ENCODE measurements at regions not wholly inside any gene's neighbourhood (a gene's known extent, or its start where the extent isn't known, plus 50 kb on each side); places are given as distances from the start of the nearest gene placed in this dataset.

DNA sequence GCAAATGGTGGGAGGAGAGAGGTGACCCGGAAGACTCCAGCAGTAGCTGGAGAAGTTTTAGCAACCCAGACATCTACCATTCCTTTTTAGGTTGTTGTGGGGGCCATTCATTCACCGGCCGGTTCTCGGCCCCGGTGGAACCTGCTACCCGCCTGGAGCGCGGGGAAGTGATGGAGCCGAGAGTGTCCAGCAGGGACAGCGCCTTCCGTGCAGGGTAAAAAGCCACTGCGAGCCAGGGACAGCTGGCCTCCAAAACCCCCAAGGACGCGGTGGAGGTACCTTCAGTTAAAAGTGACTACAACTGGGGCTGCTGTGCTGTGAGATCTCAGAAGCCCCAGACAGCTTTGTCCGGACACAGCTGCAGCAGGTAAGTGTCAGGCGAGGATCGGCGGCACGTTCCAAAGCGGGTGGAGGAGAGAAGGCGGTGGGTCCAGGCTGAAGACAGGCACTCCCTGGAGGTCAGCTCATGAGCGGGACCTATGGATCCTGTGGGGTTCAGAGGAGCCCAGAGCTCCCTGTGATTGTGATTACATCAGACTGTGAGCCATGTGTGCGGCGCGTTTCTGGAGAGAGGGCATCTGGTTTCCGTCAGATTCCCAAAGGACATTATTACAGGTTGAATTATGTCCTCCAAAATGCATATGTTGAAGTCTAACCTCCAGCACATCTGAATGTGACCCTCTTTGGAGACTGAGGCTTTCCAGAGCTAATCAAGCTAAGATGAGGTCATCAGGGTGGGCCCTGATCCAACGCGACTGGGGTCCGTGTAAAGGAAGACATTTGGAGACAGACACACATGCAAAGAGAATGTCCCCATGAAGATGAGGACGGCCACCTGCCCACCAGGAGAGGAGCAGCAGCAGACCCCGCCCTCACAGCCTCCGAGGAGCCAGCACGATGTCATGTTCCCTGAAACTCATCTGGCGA is 276.3 kb downstream of the EIPR1 start:
- DNase-seq (ENCODE audit: low read depth in 4 of 4, low spot score in 3 of 4) = no peak

DNA sequence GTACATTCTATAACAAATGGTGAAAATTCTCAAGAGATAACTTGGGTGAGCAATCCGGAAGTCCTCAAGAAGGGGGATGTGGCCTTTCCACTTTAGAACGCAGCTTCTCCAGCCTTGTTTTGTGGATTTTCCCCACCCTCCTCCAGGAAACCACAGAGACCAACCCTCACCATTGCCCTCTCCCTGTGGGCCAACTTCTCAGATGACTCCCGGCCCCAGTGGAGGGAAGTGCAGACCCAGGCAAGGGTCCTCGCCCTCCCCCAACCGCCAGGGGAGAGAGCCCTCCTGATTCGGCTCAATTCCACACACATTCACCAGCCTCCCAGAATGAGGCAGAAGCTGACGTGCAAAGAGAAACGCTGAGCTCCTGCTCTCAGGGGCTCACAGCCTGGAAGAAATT is 277.2 kb downstream of the EIPR1 start:
- no peak for DNase-seq (ENCODE audit: low read depth in 4 of 4, low spot score in 3 of 4)

DNA sequence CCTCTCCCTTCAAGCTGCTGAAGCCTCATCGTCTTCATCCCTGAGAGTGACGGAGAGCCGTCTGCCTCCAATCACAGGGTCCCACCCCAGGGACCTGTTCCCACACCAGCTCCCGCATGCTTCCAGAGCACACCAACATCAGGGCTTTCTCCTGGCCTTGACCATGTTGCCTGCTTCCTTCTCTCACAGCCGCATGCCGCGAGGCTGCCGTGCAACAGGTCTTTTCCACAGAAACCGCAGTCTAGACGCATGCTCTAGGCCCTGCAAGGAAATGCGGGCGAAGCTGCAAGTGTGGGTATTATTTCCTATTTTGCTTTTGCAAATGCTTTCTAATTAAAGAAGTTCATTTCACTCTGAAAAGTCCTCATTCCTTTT is 277.8 kb downstream of the EIPR1 start:
- DNase-seq (ENCODE audit: low read depth in 4 of 4, low spot score in 3 of 4) = no peak

DNA sequence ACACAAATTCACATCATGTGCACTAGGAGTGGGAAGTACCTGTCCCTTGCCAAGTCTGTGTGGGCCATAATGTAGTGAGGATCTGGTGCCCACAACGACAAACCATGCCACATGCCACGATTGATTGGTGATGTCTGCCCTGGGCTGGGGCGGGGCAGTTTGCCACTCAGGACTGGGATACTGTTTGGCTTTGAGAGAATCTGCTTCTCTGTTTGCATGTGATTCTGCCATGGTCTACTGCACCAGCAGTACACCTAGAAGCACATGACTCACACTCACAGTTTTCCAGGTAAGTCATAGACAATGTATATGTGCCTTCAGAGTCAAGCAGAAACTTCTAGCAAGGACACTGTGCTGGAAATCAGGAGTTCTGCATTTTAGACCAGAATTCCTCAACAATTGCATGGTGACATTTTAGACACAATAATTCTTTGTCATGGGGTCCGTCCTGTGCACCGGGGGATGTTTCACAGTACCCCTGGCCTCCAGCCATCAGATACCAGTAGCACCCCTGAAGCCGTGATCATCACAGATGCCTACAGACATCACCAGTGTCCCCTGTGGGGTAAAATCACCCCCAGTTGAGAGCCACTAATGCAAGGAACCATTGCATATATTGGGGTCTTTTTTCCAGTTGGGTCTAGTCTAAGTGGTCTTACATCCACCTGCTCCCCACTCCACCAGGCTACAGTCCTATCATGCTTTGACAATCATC is 278.3 kb downstream of the EIPR1 start:
- no peak for DNase-seq (ENCODE audit: low read depth in 4 of 4, low spot score in 3 of 4)

DNA sequence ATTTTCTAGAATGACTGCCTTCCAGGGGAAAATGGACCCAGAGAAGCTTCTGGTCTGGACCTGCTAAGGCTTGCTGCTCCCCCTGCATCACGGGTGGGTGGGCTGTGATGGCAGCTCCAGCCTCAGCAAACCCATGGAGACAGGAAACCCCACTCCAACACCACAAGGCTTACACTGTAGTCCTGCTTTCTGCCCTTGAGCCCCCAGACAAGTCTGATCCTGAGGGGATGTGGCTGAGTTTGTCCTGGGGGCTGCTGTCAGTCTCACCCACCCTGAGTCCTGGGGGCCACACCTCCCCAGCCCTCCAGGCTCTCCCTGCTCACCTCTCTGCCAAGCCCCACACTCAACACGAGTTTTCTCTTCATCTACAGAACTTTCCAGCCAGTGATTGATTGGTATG is 279.4 kb downstream of the EIPR1 start:
- no peak for DNase-seq (ENCODE audit: low read depth in 4 of 4, low spot score in 3 of 4)

DNA sequence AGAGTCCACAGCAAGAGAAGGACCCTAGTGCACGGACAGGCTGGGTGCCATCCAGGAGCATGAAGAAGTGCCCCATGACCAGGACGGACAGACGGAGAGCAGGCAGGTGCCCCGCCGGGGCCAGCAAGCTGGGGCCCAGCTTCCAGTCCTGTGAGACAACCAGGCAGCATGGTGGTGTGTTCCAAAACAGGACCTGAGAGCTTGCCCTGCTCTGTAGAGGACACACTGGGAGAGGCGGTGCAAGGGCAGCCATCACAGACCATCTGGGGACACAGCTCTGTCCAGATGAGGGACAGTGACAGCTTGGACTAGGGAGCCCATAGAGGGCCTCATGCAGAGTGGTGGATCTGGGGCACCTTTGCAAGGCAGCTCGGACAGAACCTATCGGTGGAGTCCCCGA is 279.8 kb downstream of the EIPR1 start:
- no peak for DNase-seq (ENCODE audit: low read depth in 4 of 4, low spot score in 3 of 4)

DNA sequence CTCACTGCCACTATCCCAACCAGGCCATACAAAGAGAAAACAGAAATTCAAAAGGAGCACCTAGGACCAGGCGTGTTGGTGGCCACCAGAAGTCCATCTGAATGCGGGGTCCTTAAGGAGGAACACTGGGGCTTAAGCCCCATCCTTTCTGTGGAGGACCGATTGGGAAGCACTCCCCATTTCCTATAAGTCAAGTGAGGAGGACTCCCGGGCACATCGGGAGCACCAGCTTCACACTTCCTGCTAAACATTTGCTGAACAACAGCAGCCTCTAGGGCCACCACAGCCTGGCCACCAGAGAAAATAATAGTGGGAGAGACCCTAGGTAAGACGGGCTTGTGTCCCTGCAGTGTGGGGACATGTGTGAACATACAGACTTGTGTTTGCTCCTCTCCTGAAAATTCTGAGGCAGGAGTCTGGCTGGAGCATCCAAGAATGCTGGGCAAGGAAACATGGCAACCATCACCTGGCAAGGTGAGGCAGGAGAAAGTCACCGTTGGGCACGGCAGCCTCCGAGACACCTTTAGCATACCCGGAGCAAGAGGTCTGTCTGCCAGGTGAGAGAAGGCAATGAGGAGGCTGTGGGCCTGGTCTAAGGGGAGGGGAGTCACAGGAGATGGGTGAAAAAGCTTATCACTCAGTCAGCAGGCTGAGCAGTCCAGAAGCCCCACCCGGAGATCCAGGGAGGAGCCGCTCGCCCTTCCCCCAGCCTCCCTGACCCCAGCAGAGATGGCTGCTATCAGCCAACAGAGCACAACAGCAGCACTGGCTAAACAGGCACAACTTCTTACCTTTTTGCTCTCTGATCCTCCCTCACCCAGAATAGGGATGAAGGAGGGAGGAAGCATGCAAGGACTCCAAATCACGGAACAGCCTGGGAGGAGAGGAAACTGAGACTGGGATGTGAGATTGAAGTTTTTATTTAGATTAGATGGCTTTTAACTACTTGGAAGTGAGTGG is 282.3 kb downstream of the EIPR1 start:
- no peak for DNase-seq (ENCODE audit: low read depth in 4 of 4, low spot score in 3 of 4)

DNA sequence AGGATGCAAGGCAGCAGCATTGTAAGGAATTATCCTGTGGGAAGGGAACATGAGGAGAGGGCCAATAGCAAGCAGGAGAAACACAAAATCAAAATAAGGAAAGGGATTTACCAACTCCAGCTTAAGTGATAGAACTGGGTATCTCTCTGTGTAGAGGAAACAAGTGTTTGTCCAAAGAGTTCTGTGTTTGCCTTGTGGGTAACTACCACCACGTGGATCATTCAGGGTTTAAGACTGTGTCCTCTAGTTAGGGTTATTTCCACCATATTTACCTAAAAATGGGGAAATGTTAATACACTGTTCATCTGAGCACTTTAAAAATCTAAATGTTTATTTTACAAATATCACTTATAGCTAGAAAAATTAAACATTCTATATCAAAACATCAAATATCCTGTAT is 283.3 kb downstream of the EIPR1 start:
- no peak for DNase-seq (ENCODE audit: low read depth in 4 of 4, low spot score in 3 of 4)

DNA sequence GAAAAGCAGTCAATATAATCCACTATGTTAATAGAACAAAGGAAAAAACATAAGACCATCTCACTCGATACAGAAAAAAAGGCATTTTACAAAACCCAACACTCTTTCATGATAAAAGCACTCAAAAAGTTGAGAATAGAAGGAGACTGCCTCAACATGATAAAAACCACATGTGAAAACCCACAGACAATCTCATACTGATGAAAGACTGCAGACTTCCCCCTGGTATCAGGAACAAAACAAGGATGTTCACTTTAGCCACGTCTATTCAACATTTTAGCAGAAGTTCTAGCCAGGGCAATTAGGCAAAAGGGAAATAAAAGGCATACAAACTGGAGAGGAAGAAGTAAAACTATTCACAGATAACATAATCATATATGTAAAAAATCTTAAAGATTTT is 285.9 kb downstream of the EIPR1 start:
- no peak for DNase-seq (ENCODE audit: low read depth in 4 of 4, low spot score in 3 of 4)

DNA sequence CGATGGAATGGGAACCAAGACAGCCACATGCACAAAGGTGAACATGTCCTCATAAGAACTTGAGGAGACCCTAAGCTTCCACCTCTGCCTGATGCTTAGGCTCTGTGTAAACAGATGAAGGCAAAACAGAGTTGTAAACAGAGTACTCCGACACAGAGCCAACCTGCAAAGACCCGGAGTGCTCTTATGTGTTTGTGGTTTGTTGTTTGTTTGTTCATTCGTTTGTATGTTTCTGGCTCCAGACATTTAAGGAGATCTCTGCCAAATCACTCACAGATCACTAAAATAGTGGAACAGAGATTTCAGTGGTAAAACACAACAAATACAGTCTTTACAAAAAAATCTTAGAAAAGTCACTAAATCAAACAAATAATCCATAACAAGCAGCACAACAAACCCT is 294.9 kb downstream of the EIPR1 start:
- DNase-seq (ENCODE audit: low read depth in 4 of 4, low spot score in 3 of 4) = no peak

DNA sequence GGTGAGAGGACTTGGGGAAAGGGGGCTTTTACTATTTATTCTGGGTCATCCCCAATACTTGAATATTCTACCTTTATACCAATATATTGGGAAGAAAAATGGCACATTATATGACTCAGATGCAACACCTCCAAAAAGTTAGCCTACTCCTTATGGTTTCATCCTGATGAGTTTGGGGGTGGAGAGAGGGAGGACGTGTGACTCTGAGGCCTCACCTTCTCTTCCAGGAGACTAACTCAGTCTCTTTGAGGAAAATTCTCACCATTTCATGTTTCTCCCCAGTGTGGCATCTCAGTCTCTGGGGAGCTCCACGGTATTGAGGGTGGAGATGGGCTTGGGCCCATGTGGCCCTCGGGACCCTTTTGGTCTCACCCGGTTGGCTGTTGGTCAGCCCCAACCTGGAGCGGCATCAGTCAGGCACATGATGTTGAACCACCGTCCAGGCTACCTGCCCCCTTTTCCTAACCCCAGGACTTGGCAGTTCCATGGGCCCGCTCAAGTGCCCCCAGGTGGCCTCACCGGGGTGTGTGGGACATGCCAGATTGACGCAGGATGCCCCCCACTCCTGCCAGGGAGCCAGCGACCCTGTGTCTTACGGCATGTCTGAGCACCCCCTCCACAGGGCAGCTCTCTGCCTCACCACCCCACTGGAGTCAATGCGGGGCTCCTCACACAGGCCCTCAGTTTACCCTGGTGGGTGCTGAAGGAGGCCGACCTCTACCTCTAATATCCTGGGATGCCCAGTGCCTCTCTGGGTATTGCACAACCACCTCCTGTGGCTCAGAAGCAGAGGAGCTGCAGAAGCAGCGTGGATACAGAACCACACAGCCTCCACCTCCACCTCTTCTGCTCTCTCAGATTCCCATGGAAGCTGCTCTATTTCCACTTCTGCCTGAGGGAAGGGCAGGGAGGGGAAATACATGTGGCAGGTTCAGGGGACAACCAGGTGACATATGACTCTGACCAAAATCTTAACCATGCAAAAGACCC is 297.4 kb downstream of the EIPR1 start:
- no peak for DNase-seq (ENCODE audit: low read depth in 4 of 4, low spot score in 3 of 4)

DNA sequence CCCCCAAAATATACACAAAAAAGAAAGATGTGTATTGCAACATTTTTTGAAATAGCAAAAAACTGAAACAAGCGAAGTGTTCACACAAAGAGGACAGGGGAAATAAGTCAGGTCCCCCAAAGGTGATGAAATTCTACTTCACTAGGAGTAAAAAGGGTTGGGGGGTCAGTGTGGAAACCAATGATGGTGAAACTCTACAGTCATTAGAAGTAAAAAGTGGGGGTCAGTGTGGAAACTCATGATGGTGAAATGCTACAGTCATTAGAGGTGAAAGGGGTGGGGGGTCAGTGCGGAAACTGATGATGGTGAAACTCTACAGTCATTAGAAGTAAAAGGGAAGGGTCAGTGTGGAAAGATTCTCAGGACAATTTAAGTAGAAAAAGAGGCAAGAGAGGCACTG is 298.2 kb downstream of the EIPR1 start:
- DNase-seq (ENCODE audit: low read depth in 4 of 4, low spot score in 3 of 4) = no peak

DNA sequence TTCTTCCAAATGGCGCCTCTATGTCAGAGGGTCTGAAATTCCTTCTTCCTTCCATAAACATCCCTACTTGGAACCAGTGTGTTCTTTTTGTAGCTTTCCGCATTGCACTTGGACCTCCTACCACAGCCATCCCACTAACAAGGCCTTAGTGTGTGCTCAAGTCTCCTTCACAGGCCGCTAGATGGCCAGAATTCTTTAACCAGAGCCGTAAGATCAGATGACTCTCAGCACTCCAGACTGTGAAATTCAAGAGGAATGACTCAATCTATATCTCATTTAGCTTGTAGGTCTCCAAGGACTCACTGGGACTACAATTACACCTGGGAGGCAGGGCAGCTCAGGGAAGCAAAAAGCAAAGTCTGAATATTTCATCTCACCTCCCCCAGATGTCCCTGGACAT is 298.9 kb downstream of the EIPR1 start:
- DNase-seq (ENCODE audit: low read depth in 4 of 4, low spot score in 3 of 4) = no peak

DNA sequence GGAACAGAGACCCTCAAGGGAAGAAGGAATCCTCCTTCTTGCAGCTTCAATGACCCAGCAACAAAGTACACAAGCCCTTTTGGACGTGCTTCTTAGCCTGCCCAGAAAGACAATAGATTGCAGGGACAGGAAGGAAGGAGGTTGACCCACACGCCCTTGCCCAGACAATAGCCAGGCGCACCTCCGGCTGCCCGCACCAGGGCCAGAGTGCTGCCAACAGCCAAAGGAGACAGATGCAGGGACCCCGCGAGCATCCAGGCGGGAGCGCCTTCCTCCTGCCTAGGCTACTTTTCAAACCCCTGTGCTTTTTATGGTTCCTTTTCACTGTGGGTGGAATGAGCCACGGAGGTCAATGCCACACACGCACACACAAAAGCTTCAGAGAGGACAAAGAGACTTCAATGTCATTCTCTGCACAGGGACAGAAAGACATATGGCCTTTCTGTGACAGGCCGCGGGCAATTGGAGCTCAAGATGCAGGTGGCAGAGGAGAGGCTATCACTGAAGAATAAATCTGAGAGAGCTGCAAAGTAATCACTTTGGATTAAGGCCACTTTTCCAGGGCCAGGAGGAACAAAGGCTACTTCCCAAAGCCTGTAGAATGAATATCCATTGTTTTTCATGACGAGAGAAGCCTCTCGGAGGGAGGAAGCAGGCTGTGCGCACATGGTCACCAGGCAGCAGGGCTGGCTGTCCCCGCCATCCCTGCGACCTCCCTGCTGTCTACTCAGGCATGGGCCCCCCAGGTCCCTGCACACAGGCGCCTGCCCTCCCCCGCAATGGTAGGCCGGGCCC is 300.6 kb downstream of the EIPR1 start:
- no peak for DNase-seq (ENCODE audit: low read depth in 4 of 4, low spot score in 3 of 4)

DNA sequence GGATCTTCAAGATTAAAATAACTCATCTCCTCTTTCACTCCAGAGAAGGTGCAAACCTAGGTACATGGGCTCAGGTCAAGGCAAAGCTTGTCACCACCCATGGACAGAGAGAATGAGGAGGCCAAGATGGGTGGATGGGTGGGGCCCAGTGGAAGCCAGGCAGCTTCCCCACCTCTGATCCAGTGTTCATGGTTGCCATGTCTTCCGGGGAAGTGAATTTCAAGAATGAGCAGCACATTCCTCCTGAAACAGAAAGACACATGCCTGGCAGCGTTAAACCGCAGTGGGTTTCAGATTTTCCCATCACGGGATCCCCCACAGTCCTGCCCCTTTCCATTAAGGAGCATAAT is 301.7 kb downstream of the EIPR1 start:
- no peak for DNase-seq (ENCODE audit: low read depth in 4 of 4, low spot score in 3 of 4)

DNA sequence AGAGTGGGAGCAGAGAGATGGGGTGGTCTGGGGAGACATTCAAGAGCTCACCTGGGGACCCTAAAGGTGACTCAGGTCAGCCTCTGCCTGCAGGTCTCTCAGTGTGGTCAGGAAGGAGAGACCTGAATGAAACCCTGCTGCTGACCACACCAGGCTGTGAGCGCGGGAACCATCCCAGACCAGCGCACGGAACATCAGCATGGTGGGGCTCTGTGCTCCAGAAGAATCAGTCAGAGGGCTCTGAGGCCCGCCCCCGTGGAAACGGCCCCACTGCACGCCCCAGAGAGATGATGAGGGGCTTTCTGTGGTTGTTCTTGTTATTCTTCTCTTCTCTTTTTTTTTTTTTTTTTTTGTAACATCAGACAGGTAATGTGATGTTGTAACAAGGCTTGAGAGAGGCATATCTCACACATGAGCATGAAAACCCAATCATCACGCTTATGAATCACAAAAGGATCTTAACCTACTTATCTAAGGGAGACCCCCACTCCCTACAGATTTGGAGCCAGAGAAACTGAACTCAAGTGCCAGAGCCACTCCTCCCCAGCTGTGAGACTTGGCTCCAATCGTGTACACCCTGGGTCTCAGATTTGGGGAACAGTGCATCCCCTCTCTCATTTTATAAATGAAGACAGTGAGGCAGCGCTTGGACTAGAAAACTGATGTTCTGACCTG is 302.2 kb downstream of the EIPR1 start:
- no peak for DNase-seq (ENCODE audit: low read depth in 4 of 4, low spot score in 3 of 4)

DNA sequence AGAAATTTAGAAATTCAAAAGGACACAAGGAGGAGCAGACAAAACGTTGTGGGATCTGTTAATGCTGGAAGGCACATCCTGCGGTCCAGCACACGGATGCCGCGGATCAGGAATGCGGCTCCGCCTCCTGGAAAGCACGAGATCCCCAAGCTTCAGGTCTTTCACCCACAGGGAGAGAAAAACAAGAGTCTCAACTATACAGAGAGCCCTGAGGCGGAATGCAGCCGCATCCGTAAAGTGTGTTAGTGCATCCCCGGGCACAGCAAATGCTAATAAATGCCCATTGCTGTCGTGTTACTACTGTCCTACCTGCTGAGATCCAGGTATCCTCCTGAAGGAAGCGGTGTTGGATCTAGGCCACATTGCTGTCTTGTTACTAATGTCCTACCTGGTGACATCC is 303.9 kb downstream of the EIPR1 start:
- no peak for DNase-seq (ENCODE audit: low read depth in 4 of 4, low spot score in 3 of 4)

DNA sequence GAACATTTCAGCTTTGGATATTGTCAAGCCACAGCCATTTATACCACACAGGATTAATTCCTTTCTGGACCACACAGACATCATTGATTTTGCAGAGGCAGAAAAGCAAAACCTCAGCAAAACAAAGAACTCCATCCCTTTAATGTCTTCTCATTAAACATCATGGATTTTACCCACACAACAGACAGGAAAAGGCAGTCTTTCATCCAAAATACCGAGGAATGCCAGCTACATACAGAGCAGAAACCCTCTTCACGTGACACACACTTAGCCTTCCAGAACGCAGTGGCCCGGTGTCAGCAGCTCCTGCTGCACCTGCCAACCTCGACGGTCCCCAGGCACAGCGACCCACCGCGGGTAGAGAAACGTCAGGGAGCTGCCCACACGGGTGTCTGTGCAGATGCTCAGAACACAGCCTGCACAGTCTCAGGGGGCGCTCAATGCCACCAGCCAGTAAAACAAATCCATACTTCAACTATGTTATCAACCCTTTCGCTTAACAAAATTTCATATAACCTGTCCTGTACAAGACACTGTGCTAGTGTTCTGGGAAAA is 304.5 kb downstream of the EIPR1 start:
- DNase-seq (ENCODE audit: low read depth in 4 of 4, low spot score in 3 of 4) = no peak

Measured in right renal pelvis (tissue), 4 donors.